ENCODE measurements at regions not wholly inside any gene's neighbourhood (a gene's known extent, or its start where the extent isn't known, plus 50 kb on each side); places are given as distances from the start of the nearest gene placed in this dataset.

DNA sequence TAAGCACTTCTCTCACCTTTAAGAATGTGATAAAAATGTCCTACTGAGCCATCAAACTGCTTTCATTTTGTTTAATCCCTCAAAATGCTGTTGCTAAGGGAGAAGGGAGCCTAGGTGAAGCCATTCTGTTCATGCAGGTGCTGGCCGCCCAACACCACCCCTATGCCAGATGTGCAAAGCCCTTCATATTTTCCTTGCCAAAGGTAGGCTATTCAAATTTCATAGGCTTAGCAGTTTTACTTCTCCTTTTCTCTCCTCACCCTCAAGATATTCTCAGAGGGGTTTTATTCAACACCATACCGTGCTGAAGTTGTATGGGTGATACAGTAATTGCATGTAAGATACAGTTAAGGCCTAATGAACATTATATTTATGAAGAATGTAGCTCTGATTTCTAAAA lies 461.7 kb downstream of the GXYLT1 start (continued):
- TF ChIP-seq, protein P1, sequence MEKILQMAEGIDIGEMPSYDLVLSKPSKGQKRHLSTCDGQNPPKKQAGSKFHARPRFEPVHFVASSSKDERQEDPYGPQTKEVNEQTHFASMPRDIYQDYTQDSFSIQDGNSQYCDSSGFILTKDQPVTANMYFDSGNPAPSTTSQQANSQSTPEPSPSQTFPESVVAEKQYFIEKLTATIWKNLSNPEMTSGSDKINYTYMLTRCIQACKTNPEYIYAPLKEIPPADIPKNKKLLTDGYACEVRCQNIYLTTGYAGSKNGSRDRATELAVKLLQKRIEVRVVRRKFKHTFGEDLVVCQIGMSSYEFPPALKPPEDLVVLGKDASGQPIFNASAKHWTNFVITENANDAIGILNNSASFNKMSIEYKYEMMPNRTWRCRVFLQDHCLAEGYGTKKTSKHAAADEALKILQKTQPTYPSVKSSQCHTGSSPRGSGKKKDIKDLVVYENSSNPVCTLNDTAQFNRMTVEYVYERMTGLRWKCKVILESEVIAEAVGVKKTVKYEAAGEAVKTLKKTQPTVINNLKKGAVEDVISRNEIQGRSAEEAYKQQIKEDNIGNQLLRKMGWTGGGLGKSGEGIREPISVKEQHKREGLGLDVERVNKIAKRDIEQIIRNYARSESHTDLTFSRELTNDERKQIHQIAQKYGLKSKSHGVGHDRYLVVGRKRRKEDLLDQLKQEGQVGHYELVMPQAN (IDR thresholded peaks at IDR 0.05; ENCODE audit: borderline replicate concordance): no peak
- no peak for TF ChIP-seq RBM14 (IDR thresholded peaks at IDR 0.05; ENCODE audit: borderline replicate concordance, insufficient read depth, low read depth, low read length)
- no peak for TF ChIP-seq ZSCAN29 (IDR thresholded peaks at IDR 0.05)
- TF ChIP-seq TRIM24 (IDR thresholded peaks at IDR 0.05): no peak
- no peak for TF ChIP-seq HLTF (IDR thresholded peaks at IDR 0.05)
- TF ChIP-seq NCOA1 (IDR thresholded peaks at IDR 0.05; ENCODE audit: low read depth): no peak
- TF ChIP-seq, protein P2, sequence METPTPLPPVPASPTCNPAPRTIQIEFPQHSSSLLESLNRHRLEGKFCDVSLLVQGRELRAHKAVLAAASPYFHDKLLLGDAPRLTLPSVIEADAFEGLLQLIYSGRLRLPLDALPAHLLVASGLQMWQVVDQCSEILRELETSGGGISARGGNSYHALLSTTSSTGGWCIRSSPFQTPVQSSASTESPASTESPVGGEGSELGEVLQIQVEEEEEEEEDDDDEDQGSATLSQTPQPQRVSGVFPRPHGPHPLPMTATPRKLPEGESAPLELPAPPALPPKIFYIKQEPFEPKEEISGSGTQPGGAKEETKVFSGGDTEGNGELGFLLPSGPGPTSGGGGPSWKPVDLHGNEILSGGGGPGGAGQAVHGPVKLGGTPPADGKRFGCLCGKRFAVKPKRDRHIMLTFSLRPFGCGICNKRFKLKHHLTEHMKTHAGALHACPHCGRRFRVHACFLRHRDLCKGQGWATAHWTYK (CRISPR knock-in tag; IDR thresholded peaks at IDR 0.05): no peak
- TF ChIP-seq ZNF324 (CRISPR knock-in tag; IDR thresholded peaks at IDR 0.05): no peak

DNA sequence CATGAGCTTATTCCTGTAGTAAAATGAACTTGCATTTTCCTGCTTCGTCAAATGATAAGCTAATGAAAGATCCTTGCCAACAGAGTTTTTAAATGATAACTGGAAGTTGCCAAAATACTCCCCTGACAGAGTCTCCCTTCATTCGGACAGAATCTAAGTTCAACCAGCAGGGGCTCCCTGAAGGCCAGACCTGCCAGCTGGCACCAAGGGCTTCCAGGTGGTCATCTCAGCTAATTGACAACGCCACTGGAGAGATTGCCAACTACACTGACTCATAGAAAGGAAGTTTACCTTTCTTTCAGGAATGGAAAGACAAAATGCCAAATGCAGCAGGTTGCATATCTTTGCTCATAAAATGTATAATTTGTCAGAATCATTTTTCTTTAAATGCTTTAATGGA lies 462.8 kb downstream of the GXYLT1 start:
- intact Hi-C loops (cut with micrococcal nuclease): no loop called here
- Histone ChIP-seq H3K27me3 (ENCODE audit: control insufficient read depth in 2 of 2, insufficient read depth in 2 of 2, low read length in 2 of 2) (no peaks in the 10 kb centered on the region), H3K4me2 (ENCODE audit: insufficient read depth, low read length) (no peak overlapping the region), H3K9ac (ENCODE audit: insufficient read depth in 1 of 2, low read depth in 2 of 2, low read length in 2 of 2) (no peak overlapping the region), H3K79me2 (ENCODE audit: control insufficient read depth, insufficient read depth, low read length) (no peaks in the 10 kb centered on the region), H3K4me3 (no peak overlapping the region), H3K4me1 (replicated peaks in 1 of 2; ENCODE audit: control insufficient read depth in 2 of 2, insufficient read depth in 2 of 2, low read length in 2 of 2) (no peaks in the 10 kb centered on the region), H2AFZ (ENCODE audit: low read depth, low read length) (no peak overlapping the region), H3K27ac (ENCODE audit: extremely low read depth, low read depth, low read length) (no peak overlapping the region), H3K9me1 (ENCODE audit: control insufficient read depth, insufficient read depth, low read length) (no peaks in the 10 kb centered on the region), H4K20me1 (replicated peaks; ENCODE audit: control insufficient read depth, insufficient read depth, low read length) (no peaks in the 10 kb centered on the region), H3K9me3 (replicated peaks; ENCODE audit: control insufficient read depth, insufficient read depth, low read depth, low read length) (no peaks in the 10 kb centered on the region), H3K36me3 (ENCODE audit: control insufficient read depth, insufficient read depth, low read length) (no peaks in the 10 kb centered on the region)
- DNase-seq (ENCODE audit: extremely low read depth in 1 of 4, low spot score in 3 of 4) (no peak), FAIRE-seq (no peak), ATAC-seq (no peak)
- no TSS peak for BruUV-seq (replicated peaks)
- 0% methylated on average over 3 of the region's 3 CpGs for WGBS (ENCODE audit: insufficient coverage, low coverage, missing lambda C conversion rate)
- in situ Hi-C loops (cut with MboI): no loop called here
- ChIA-PET POLR2A (no interaction called here), CTCF (ENCODE audit: low intra/inter-chr PET ratio) (no interaction called here)
- TF ChIP-seq, protein P3, sequence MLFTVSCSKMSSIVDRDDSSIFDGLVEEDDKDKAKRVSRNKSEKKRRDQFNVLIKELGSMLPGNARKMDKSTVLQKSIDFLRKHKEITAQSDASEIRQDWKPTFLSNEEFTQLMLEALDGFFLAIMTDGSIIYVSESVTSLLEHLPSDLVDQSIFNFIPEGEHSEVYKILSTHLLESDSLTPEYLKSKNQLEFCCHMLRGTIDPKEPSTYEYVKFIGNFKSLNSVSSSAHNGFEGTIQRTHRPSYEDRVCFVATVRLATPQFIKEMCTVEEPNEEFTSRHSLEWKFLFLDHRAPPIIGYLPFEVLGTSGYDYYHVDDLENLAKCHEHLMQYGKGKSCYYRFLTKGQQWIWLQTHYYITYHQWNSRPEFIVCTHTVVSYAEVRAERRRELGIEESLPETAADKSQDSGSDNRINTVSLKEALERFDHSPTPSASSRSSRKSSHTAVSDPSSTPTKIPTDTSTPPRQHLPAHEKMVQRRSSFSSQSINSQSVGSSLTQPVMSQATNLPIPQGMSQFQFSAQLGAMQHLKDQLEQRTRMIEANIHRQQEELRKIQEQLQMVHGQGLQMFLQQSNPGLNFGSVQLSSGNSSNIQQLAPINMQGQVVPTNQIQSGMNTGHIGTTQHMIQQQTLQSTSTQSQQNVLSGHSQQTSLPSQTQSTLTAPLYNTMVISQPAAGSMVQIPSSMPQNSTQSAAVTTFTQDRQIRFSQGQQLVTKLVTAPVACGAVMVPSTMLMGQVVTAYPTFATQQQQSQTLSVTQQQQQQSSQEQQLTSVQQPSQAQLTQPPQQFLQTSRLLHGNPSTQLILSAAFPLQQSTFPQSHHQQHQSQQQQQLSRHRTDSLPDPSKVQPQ (CRISPR knock-in tag; IDR thresholded peaks at IDR 0.05; ENCODE audit: borderline replicate concordance): no peak
- TF ChIP-seq, protein P4, sequence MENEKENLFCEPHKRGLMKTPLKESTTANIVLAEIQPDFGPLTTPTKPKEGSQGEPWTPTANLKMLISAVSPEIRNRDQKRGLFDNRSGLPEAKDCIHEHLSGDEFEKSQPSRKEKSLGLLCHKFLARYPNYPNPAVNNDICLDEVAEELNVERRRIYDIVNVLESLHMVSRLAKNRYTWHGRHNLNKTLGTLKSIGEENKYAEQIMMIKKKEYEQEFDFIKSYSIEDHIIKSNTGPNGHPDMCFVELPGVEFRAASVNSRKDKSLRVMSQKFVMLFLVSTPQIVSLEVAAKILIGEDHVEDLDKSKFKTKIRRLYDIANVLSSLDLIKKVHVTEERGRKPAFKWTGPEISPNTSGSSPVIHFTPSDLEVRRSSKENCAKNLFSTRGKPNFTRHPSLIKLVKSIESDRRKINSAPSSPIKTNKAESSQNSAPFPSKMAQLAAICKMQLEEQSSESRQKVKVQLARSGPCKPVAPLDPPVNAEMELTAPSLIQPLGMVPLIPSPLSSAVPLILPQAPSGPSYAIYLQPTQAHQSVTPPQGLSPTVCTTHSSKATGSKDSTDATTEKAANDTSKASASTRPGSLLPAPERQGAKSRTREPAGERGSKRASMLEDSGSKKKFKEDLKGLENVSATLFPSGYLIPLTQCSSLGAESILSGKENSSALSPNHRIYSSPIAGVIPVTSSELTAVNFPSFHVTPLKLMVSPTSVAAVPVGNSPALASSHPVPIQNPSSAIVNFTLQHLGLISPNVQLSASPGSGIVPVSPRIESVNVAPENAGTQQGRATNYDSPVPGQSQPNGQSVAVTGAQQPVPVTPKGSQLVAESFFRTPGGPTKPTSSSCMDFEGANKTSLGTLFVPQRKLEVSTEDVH (IDR thresholded peaks at IDR 0.05; ENCODE audit: low read depth, partially characterized antibody): no peak

Measured in K562 (cell line).